Esophagus (tissue), 2 donors: ENCODE measurements at regions not wholly inside any gene's neighbourhood (a gene's known extent, or its start where the extent isn't known, plus 50 kb on each side); places are given as distances from the start of the nearest gene placed in this dataset.

Source experiments
- H3K27ac ChIP-seq, 2 donors: one replicate each; pipeline ENCODE4 v1.5.1; 2013; ENCODE audit warnings: low read depth in 2 of 2, mild to moderate bottlenecking in 2 of 2, inconsistent platforms in 1 of 2, low read length in 1 of 2, moderate library complexity in 1 of 2
- H3K27me3 ChIP-seq, 2 donors: one replicate each; pipeline ENCODE4 v1.6.1; 2013; ENCODE audit warnings: low read length in 2 of 2, control low read depth in 1 of 2, mild to moderate bottlenecking in 1 of 2; ENCODE audit not compliant: insufficient read depth in 2 of 2, control insufficient read depth in 1 of 2
- H3K36me3 ChIP-seq, 2 donors: one replicate each; pipeline ENCODE4 v1.6.1; 2013; ENCODE audit warnings: low read length in 1 of 2; ENCODE audit not compliant: control insufficient read depth in 2 of 2, insufficient read depth in 2 of 2
- H3K4me1 ChIP-seq, 2 donors: one replicate each; pipeline ENCODE4 v1.6.1; 2013; ENCODE audit warnings: low read length in 1 of 2; ENCODE audit not compliant: control insufficient read depth in 2 of 2, insufficient read depth in 2 of 2
- H3K4me3 ChIP-seq, 2 donors: one replicate each; pipeline ENCODE4 v1.5.1; 2013; ENCODE audit warnings: low read length in 2 of 2, mild to moderate bottlenecking in 2 of 2, low read depth in 1 of 2, moderate library complexity in 1 of 2
- H3K9me3 ChIP-seq, 2 donors: one replicate each; pipeline ENCODE4 v1.6.1; 2013; ENCODE audit warnings: mild to moderate bottlenecking in 2 of 2, low read depth in 1 of 2, low read length in 1 of 2, moderate library complexity in 1 of 2; ENCODE audit not compliant: control insufficient read depth in 2 of 2, insufficient read depth in 1 of 2
- WGBS, 2 donors: extraction: QIAGEN DNeasy Blood & Tissue Kit; methylation state at CpG; one replicate each; pipeline ENCODE4 v1.1.7; 2013; 5-methylcytosine and 5-hydroxymethylcytosine counted together
- donor health status: healthy with polysubstance abuse.
- donor health status: Bipolar disorder and iron deficiency.

DNA sequence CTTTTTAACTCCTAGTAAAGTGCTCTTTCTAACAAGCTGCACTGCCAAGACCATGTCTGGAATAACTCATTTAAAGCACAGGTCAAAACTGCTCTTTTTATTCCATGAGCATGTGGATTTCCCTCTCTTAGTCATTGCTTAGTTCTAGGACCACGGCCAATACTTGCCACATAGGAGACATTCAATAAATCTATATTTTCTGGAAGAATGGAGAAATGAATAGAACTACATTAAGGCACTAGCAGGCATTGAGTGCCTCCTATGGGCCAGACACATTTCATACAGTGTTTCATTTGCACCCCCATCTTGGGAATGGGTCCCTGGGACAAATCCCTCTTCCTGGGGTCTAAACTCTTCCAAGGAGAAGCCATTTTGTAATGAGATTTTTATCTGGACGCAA, 552.8 kb upstream of the CITED2 start:
- Histone ChIP-seq H3K27me3 (no peaks in the 10 kb centered on the region), H3K9me3 (no peaks in the 10 kb centered on the region), H3K4me1 (no peaks in the 10 kb centered on the region), H3K36me3 (no peaks in the 10 kb centered on the region), H3K27ac (no peak overlapping the region), H3K4me3 (no peak overlapping the region)
- 63 to 71% methylated on average over 2 of the region's 2 CpGs for WGBS, 2 donors

DNA sequence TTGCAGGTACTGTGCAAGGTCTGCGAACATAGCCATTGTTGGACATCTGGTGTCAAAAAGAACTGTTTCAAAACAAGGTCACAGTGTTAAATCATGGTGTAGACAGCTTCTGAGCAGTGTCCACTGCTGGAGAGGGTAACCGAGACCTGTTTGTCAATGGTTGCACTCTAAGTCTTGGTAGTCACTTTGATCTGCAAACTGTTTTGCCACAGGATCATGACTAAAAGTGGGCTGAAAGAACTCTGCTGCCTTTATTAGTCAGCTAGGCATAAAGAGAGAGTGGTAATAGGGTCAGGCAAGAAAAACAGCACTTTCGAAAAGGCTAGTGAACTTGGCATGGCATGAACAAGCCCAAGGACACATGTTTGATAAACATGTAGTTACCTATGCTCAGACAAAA, 552.3 kb upstream of the CITED2 start:
- H3K4me1 ChIP-seq = no peaks in the 10 kb centered on the region
- no peak overlapping the region for H3K4me3 ChIP-seq
- no peaks in the 10 kb centered on the region for H3K27me3 ChIP-seq
- H3K9me3 ChIP-seq = no peaks in the 10 kb centered on the region
- no peak overlapping the region for H3K27ac ChIP-seq
- H3K36me3 ChIP-seq = no peaks in the 10 kb centered on the region
- WGBS, 2 donors = 80% methylated on average over 3 of the region's 3 CpGs

DNA sequence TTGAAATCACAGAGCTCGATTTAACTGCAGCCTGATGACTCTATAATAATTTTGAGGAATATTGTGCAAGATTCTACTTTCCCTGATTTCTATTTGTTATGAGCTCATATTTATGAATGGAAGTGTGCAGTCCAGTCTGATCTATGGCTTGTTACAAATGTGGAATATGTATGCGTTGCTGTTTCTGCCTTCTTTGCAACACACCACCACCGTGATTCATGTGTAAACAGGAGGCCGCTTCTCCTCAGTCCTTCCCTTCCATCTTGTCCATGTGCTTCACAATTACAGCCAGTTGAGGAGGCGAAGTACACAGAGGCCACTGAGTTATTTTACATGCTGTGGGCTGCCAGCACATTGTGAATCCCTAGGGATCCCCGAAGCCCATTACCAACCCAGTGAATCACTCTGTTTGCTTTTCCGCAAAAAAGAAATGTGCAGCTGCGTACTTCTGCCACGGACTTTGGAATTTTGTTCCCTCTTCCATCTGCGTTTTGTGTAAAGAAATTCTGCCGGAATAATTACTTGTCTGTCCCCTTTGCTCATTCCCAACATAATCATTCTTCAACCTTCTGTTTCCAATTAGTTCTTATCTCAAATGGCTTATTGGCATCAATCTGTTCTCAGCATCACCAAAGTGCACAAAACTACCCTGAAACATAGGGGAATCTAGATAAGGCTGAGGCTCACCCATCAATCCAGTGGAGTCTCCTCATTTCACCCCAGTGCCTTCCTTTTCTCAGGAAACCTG, 551.6 kb upstream of the CITED2 start:
- Histone ChIP-seq H3K4me3 (no peak overlapping the region), H3K9me3 (no peaks in the 10 kb centered on the region), H3K27me3 (no peaks in the 10 kb centered on the region), H3K27ac (no peak overlapping the region), H3K36me3 (no peaks in the 10 kb centered on the region), H3K4me1 (no peaks in the 10 kb centered on the region)
- WGBS, 2 donors = 76 to 78% methylated on average over 11 of the region's 11 CpGs

DNA sequence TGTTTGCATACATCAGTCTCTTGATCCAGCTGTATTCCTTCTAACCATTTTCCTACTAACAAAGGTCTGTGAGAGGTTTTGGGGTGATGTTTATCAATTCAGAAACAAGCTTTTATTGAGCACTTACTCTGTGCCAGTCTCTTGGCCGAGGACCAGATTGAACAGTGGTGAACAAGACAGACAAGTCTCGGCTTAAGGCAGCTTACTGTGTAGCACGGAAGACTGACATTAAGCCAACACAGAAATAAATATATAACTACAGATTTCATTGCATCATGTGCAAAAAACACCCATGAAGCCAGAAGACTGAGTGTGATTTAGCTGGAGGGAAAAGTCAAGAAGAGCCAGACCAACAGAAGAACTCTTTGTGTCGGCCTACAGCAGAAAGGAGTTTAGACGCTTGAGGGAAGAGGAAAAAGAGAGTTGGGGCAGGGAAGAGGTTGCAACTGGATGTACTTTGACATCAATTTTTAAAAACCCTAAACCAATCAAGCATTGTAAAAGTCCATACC, 549.6 kb upstream of the CITED2 start:
- WGBS, 2 donors = 49 to 61% methylated on average over 5 of the region's 5 CpGs
- Histone ChIP-seq H3K4me3 (no peak overlapping the region), H3K27me3 (no peaks in the 10 kb centered on the region), H3K4me1 (no peaks in the 10 kb centered on the region), H3K27ac (no peak overlapping the region), H3K9me3 (no peaks in the 10 kb centered on the region), H3K36me3 (no peaks in the 10 kb centered on the region)

DNA sequence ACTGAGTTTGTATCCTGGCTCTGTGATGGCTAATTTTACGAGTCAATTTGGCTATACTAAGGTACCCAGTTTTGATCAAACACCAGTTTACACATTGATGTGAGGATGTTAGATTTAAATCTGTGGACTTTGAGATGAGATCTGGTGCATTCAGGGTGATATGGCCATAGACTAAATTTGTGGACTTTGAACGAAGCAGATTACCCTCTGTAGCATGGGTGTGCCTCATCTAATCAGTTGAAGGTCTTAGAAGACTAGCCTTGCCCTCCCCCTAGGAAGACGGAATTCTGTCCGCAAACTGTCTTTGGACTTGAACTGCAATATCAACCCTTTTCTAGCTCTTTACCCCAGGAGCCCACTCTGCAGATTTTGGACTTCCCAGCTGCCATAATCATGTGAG, 547.8 kb upstream of the CITED2 start:
- Histone ChIP-seq H3K9me3 (no peaks in the 10 kb centered on the region), H3K4me1 (no peaks in the 10 kb centered on the region), H3K27me3 (no peaks in the 10 kb centered on the region), H3K27ac (no peak overlapping the region), H3K36me3 (no peaks in the 10 kb centered on the region), H3K4me3 (no peak overlapping the region)
- WGBS, 2 donors = 78 to 92% methylated on average over 4 of the region's 4 CpGs

DNA sequence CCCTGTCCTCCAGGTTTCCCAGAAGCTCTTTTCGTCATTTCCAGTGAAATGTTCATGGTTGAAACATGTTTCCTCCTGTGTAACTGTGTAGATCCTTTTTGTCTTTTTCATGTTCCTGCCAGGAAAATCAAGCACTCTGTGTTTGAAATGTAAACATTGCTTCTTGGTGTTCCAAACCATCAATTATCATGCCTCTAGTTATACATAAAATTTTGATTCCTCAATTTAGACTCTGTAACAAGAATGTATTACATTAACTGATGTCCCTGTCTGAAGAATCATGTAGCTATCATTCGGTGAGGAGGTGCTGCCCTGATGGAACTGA, 546.3 kb upstream of the CITED2 start:
- WGBS, 2 donors = 39 to 50% methylated on average over 2 of the region's 2 CpGs

DNA sequence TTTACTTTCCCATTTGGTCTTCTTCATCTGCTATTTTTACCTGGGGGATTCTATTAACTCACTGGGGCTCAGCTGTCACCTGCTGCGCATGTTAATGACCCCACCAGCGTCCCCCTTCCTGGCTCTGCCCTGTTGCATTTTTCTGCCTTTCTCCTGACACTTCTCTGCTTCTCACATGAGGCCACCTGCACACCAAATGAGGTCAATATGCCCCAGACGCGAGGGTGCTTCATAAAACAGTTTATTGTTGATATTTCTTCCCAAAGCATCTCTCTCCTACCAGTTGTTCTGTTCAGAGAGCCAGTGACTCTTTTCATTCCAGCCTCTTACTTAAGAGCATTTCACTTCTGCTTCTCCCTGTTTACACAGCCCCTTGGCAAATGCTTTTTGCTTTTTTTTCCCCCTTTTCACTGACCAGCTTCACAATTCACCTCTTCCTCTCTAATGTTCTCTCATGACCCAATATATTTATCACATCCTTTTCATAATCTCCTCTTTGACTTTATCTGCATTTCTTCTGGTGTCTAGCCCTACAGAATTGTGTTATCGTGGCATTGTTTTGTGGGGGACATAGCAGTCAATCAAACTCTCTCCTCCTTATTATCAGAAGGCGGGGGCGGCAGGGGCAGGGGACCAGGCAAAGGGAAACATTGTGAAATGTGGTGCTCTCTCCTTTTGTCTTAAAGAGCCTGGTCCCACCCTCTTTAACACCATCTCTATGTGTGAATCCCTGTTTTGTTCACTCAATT, 545.8 kb upstream of the CITED2 start:
- Histone ChIP-seq H3K9me3 (no peaks in the 10 kb centered on the region), H3K27ac (no peak overlapping the region), H3K4me3 (no peak overlapping the region), H3K4me1 (no peaks in the 10 kb centered on the region), H3K27me3 (no peaks in the 10 kb centered on the region), H3K36me3 (no peaks in the 10 kb centered on the region)
- 52 to 55% methylated on average over 7 of the region's 7 CpGs for WGBS, 2 donors

More for the DNA sequence above, 546.3 kb upstream of the CITED2 start:
- no peaks in the 10 kb centered on the region for H3K27me3 ChIP-seq
- no peak overlapping the region for H3K27ac ChIP-seq
- no peak overlapping the region for H3K4me3 ChIP-seq
- no peaks in the 10 kb centered on the region for H3K36me3 ChIP-seq
- no peaks in the 10 kb centered on the region for H3K4me1 ChIP-seq
- H3K9me3 ChIP-seq = no peaks in the 10 kb centered on the region

DNA sequence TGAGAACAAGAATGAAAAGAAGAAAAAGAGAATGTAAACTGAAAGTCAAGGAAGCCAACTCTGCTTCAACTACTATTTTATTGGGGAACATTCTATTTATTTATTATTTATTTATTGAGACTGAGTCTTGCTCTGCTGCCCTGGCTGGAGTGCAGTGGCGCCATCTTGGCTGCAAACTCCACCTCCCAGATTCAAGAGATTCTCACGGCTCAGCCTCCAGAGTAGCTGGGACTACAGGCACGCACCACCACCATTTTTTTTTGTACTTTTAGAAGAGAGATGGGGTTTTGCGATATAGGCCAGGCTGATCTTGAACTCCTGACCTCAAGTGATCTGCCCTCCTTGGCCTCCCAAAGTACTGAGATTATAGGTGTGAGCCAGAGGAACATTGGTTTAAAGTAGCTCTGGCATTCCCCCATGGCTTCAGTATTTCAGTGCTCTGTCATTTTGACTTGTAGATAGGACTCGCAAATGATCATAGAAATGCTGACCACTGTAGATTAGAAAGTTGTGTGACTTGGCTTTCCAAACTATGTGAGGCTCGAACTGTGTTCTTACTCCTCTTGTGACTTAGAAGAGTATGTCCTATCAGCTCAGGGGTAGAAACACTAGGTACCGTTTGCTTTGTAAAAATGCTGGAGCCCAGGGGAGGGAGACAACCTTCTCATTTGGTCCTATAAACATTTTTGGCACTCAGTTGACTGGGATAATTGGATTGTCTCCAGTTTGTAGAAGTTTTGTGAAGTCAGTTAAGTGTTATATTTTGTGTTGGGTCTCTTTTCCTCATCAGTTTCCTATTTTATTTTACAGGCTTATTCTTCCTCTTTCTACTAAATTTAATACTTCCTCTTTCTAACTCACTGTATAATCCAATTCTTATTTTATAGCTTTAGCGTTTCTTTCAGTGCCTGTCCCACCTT, 544.9 kb upstream of the CITED2 start:
- no peaks in the 10 kb centered on the region for H3K27me3 ChIP-seq
- H3K36me3 ChIP-seq = no peaks in the 10 kb centered on the region
- no peak overlapping the region for H3K4me3 ChIP-seq
- WGBS, 2 donors = 84 to 86% methylated on average over 8 of the region's 8 CpGs
- peak overlapping the region in 1 of 2 donors; percentile 1 for H3K27ac ChIP-seq
- no peaks in the 10 kb centered on the region for H3K9me3 ChIP-seq
- no peaks in the 10 kb centered on the region for H3K4me1 ChIP-seq

DNA sequence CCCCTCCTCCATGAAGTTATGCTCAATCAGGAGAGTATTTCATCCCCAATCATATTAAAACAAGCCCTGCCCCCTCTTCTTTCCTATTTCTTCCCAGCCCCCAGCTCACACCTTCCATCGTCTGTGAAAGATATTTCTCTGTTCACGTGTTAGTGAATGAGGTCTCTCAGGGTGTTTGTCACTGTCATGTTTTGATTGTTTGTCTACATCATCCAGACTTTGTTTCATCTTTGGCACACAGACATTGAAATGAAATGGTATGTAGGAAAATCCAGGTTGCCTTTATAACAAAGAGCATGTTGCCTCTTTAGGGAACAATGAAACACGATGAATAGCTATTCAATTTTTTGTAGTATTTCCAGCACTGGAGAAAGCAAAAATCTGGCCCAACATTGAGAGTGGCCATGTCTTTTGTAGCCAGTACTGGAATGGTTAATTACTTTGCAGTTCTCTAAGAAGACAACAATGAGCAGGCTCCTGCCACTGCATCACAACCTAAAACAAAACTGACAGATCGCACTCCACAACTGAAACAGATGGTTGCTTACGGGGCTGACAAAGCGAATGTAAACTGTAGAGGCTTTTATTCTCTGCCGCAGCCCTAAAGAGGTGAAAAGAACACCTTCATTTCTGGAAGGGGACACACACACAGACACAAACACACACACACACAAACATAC, 543.6 kb upstream of the CITED2 start:
- Histone ChIP-seq H3K4me1 (no peaks in the 10 kb centered on the region), H3K4me3 (no peak overlapping the region), H3K27me3 (no peaks in the 10 kb centered on the region), H3K36me3 (no peaks in the 10 kb centered on the region), H3K9me3 (no peaks in the 10 kb centered on the region), H3K27ac (no peak overlapping the region)
- WGBS, 2 donors = 85 to 86% methylated on average over 7 of the region's 7 CpGs
